SH-SY5Y (cell line): ENCODE measurements at regions not wholly inside any gene's neighbourhood (a gene's known extent, or its start where the extent isn't known, plus 50 kb on each side); places are given as distances from the start of the nearest gene placed in this dataset.

Source experiments
- GATA2 ChIP-seq: IDR thresholded peaks from 2 replicates; pipeline ENCODE4 v1.6.1; 2011; ENCODE audit warnings: mild to moderate bottlenecking, low read depth, low read length
- GATA3 ChIP-seq: IDR thresholded peaks from 2 replicates; pipeline ENCODE4 v1.6.1; 2011; ENCODE audit warnings: low read depth, mild to moderate bottlenecking, low read length, moderate library complexity

DNA sequence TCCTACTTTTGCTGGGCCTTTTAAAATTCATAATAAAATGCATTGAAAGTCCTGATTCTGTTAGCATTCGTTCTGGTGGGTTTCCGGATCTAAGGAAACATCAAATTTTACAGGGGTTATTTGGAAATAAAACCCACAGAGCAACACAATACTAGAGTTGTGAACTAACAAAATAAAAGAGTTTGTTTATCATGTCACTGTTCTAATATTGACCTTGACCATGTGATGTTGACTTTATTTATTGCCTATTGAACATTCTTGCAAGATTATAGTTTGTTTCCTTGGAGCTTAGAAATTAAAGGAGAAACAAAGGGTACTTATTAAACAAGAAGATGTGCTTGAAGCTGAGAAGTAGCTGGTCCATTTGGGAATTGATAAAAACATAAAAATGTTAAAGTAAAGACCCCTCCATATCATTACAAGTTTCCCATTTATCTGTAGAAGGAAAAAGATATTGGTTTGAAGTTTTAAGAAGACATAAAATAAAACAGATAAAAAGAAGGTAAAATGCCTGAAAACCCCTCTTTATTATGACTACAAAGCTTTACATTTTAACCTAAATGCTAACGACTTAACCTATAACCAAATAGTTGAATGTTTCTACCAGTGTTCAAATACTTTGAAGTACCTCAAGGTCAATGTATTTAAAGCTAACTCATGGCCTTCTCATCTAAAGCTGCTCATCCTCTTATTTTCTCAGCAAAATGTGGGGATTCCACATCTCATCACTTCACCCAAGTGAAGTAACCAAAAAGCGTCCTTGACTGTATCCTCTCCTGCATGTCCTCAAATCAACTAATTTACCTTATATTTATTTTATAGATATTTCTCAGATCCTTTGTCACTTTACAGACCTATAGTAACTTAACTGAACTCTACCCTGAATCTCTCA is 179.6 kb downstream of the GASK1B start:
- no peak for TF ChIP-seq GATA2
- TF ChIP-seq GATA3, result no peak
